ENCODE measurements at regions not wholly inside any gene's neighbourhood (a gene's known extent, or its start where the extent isn't known, plus 50 kb on each side); places are given as distances from the start of the nearest gene placed in this dataset.

DNA sequence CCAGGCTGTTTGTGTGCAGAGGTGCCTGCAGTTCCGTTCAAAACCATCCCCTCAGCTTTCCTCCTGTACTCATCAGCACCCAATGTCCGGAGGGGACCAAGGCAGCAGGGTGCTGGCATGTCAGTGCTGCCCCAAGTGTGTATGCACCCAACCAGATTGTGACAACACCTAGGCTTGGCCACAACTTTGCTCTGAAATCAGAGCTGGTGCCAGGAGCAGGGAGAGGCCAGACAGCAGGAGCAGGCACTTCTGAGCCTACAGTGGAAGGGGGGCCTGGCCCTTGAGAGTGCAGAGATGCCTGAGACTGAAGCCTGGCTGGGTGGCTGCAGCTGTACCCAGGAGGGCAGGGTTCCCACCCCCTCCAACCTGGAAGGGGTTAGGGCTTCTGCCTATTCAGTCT, 56.5 kb upstream of the RASGEF1B start:
- no peak for DNase-seq
- no peak overlapping the region for H3K27ac ChIP-seq (ENCODE audit: low read depth in 1 of 2, low read length in 2 of 2)
- ATAC-seq (ENCODE audit: low FRiP score), result no peak
- no peaks in the 10 kb centered on the region for H3K36me3 ChIP-seq (ENCODE audit: control insufficient read depth in 1 of 2, insufficient read depth in 2 of 2, low read length in 1 of 2)
- no peak overlapping the region for H3K4me3 ChIP-seq (ENCODE audit: low read length in 2 of 2)
- intact Hi-C loops (cut with DNase I), result no loop called here
- no peaks in the 10 kb centered on the region for H3K9me3 ChIP-seq (ENCODE audit: control insufficient read depth, low read length)
- H3K27me3 ChIP-seq (ENCODE audit: control insufficient read depth in 1 of 2, insufficient read depth in 2 of 2, low read length in 1 of 2), result no peaks in the 10 kb centered on the region
- H3K4me1 ChIP-seq (ENCODE audit: control insufficient read depth in 1 of 2, insufficient read depth in 2 of 2, low read length in 2 of 2), result no peaks in the 10 kb centered on the region
- WGBS, 2 donors, result 97 to 100% methylated on average over 2 of the region's 2 CpGs

- H3K27ac ChIP-seq (ENCODE audit: low read depth in 1 of 2, low read length in 2 of 2), result no peak overlapping the region
- 100% methylated on average over 1 of the region's 1 CpG for WGBS, 2 donors
- ATAC-seq (ENCODE audit: low FRiP score), result no peak
These were observed 56.0 kb upstream of the RASGEF1B start for GRCh38 chr4:81527709-81528108.

DNA sequence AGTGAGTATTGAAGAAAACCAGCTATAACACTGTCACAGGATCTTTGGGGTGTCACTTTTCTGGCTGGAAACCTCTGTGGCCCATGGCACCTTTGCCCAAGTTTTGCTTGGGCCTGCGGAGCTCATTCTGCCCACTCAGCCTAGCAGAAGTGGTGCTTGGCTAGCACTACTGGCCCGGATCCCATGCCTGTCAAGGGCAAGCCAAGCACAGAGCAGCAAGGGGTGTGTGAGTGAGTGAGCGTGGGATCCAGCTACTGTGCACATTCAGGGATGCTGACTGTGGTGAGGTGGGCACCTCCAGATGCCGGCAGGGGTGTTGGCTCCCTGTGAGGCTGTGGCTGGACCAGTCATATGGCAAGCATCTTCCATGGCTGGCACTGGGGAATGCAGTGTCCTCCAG, 55.4 kb upstream of the RASGEF1B start:
- H3K4me1 ChIP-seq (ENCODE audit: control insufficient read depth in 1 of 2, insufficient read depth in 2 of 2, low read length in 2 of 2), result no peaks in the 10 kb centered on the region

More at GRCh38 chr4:81527709-81528108, 56.0 kb upstream of the RASGEF1B start:
- no peak overlapping the region for H3K4me3 ChIP-seq (ENCODE audit: low read length in 2 of 2)
- H3K36me3 ChIP-seq (ENCODE audit: control insufficient read depth in 1 of 2, insufficient read depth in 2 of 2, low read length in 1 of 2), result no peaks in the 10 kb centered on the region
- H3K9me3 ChIP-seq (ENCODE audit: control insufficient read depth, low read length), result no peaks in the 10 kb centered on the region
- no peaks in the 10 kb centered on the region for H3K4me1 ChIP-seq (ENCODE audit: control insufficient read depth in 1 of 2, insufficient read depth in 2 of 2, low read length in 2 of 2)
- no peak for DNase-seq
- intact Hi-C loops (cut with DNase I), result no loop called here
- no peaks in the 10 kb centered on the region for H3K27me3 ChIP-seq (ENCODE audit: control insufficient read depth in 1 of 2, insufficient read depth in 2 of 2, low read length in 1 of 2)

GRCh38 chr4:81526706-81527105, 55.0 kb upstream of the RASGEF1B start:
- 68 to 73% methylated on average over 2 of the region's 2 CpGs for whole genome bisulfite sequencing, 2 donors

More for the DNA sequence above, 55.4 kb upstream of the RASGEF1B start:
- ATAC-seq (ENCODE audit: low FRiP score), result no peak
- intact Hi-C loops (cut with DNase I), result no loop called here
- Histone ChIP-seq H3K36me3 (ENCODE audit: control insufficient read depth in 1 of 2, insufficient read depth in 2 of 2, low read length in 1 of 2) (no peaks in the 10 kb centered on the region), H3K9me3 (ENCODE audit: control insufficient read depth, low read length) (no peaks in the 10 kb centered on the region), H3K27me3 (ENCODE audit: control insufficient read depth in 1 of 2, insufficient read depth in 2 of 2, low read length in 1 of 2) (no peaks in the 10 kb centered on the region), H3K27ac (ENCODE audit: low read depth in 1 of 2, low read length in 2 of 2) (no peak overlapping the region), H3K4me3 (ENCODE audit: low read length in 2 of 2) (no peak overlapping the region)
- peak in 1 of 2 donors; percentile 75 for DNase-seq
- 7 to 8% methylated on average over 4 of the region's 4 CpGs for WGBS, 2 donors

DNA sequence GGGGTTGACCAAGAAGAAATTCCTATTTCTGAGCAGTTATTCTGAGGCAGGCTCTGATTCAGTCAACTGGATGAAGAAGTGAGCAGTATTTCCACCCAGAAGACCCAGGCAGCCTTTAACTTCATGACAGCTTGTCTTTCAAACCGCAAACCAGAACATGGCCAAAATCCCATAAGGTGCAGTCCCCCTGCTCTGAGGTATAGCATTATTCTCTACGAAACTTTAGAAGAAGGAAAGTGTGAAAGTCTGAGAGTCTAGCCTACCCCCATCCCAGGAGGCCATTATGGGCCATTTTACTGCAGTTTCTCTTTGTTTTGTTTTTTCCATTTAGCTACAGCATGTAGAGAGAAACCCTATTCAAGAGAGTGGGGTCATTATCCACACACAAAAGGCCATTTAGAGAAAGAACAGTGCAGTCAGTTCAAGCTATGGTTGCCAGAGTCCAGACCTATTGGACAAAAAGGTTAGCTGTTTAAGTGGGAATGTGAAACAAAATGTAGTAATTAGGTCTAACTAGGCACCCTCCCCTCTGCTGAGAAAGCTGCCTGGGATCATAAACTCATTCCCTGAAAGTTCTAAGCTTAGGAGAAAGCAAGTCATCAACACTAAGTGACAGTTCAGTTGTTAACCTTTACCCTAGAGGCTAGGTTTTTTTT, 52.1 kb upstream of the RASGEF1B start:
- Histone ChIP-seq H3K27ac (ENCODE audit: low read depth in 1 of 2, low read length in 2 of 2) (no peak overlapping the region), H3K36me3 (ENCODE audit: control insufficient read depth in 1 of 2, insufficient read depth in 2 of 2, low read length in 1 of 2) (no peaks in the 10 kb centered on the region)

More at GRCh38 chr4:81526706-81527105, 55.0 kb upstream of the RASGEF1B start:
- Histone ChIP-seq H3K4me3 (ENCODE audit: low read length in 2 of 2) (no peak overlapping the region), H3K36me3 (ENCODE audit: control insufficient read depth in 1 of 2, insufficient read depth in 2 of 2, low read length in 1 of 2) (no peaks in the 10 kb centered on the region), H3K27ac (ENCODE audit: low read depth in 1 of 2, low read length in 2 of 2) (no peak overlapping the region), H3K27me3 (ENCODE audit: control insufficient read depth in 1 of 2, insufficient read depth in 2 of 2, low read length in 1 of 2) (no peaks in the 10 kb centered on the region), H3K9me3 (ENCODE audit: control insufficient read depth, low read length) (no peaks in the 10 kb centered on the region), H3K4me1 (ENCODE audit: control insufficient read depth in 1 of 2, insufficient read depth in 2 of 2, low read length in 2 of 2) (no peaks in the 10 kb centered on the region)
- intact Hi-C loops (cut with DNase I), result no loop called here
- ATAC-seq (ENCODE audit: low FRiP score) (no peak), DNase-seq (no peak)

GRCh38 chr4:81522711-81523110, 51.0 kb upstream of the RASGEF1B start:
- H3K9me3 ChIP-seq (ENCODE audit: control insufficient read depth, low read length), result no peaks in the 10 kb centered on the region
- no peak overlapping the region for H3K27ac ChIP-seq (ENCODE audit: low read depth in 1 of 2, low read length in 2 of 2)
- no peak overlapping the region for H3K4me3 ChIP-seq (ENCODE audit: low read length in 2 of 2)
- no peaks in the 10 kb centered on the region for H3K27me3 ChIP-seq (ENCODE audit: control insufficient read depth in 1 of 2, insufficient read depth in 2 of 2, low read length in 1 of 2)
- H3K4me1 ChIP-seq (ENCODE audit: control insufficient read depth in 1 of 2, insufficient read depth in 2 of 2, low read length in 2 of 2), result no peaks in the 10 kb centered on the region
- DNase-seq, result no peak
- intact Hi-C loops (cut with DNase I), result no loop called here
- no peaks in the 10 kb centered on the region for H3K36me3 ChIP-seq (ENCODE audit: control insufficient read depth in 1 of 2, insufficient read depth in 2 of 2, low read length in 1 of 2)
- ATAC-seq (ENCODE audit: low FRiP score), result no peak
- WGBS, 2 donors, result 72 to 98% methylated on average over 2 of the region's 2 CpGs

More for the DNA sequence above, 52.1 kb upstream of the RASGEF1B start:
- 95 to 98% methylated on average over 2 of the region's 2 CpGs for WGBS, 2 donors
- intact Hi-C loops (cut with DNase I), result no loop called here
- ATAC-seq (ENCODE audit: low FRiP score), result no peak
- no peak for DNase-seq
- no peaks in the 10 kb centered on the region for H3K9me3 ChIP-seq (ENCODE audit: control insufficient read depth, low read length)
- H3K4me1 ChIP-seq (ENCODE audit: control insufficient read depth in 1 of 2, insufficient read depth in 2 of 2, low read length in 2 of 2), result no peaks in the 10 kb centered on the region
- H3K4me3 ChIP-seq (ENCODE audit: low read length in 2 of 2), result no peak overlapping the region
- H3K27me3 ChIP-seq (ENCODE audit: control insufficient read depth in 1 of 2, insufficient read depth in 2 of 2, low read length in 1 of 2), result no peaks in the 10 kb centered on the region

- no peaks in the 10 kb centered on the region for H3K36me3 ChIP-seq (ENCODE audit: control insufficient read depth in 1 of 2, insufficient read depth in 2 of 2, low read length in 1 of 2)
- no peak for DNase-seq
- no peak overlapping the region for H3K4me3 ChIP-seq (ENCODE audit: low read length in 2 of 2)
- intact Hi-C loops (cut with DNase I), result no loop called here
- H3K27ac ChIP-seq (ENCODE audit: low read depth in 1 of 2, low read length in 2 of 2), result no peak overlapping the region
- no peaks in the 10 kb centered on the region for H3K9me3 ChIP-seq (ENCODE audit: control insufficient read depth, low read length)
- H3K27me3 ChIP-seq (ENCODE audit: control insufficient read depth in 1 of 2, insufficient read depth in 2 of 2, low read length in 1 of 2), result no peaks in the 10 kb centered on the region
- ATAC-seq (ENCODE audit: low FRiP score), result no peak
- H3K4me1 ChIP-seq (ENCODE audit: control insufficient read depth in 1 of 2, insufficient read depth in 2 of 2, low read length in 2 of 2), result no peaks in the 10 kb centered on the region
- 51 to 67% methylated on average over 1 of the region's 1 CpG for WGBS, 2 donors
These were observed 50.0 kb upstream of the RASGEF1B start for GRCh38 chr4:81521708-81522107.

Data from aorta (tissue), 5 donors.